ENCODE measurements at regions not wholly inside any gene's neighbourhood (a gene's known extent, or its start where the extent isn't known, plus 50 kb on each side); places are given as distances from the start of the nearest gene placed in this dataset.

DNA sequence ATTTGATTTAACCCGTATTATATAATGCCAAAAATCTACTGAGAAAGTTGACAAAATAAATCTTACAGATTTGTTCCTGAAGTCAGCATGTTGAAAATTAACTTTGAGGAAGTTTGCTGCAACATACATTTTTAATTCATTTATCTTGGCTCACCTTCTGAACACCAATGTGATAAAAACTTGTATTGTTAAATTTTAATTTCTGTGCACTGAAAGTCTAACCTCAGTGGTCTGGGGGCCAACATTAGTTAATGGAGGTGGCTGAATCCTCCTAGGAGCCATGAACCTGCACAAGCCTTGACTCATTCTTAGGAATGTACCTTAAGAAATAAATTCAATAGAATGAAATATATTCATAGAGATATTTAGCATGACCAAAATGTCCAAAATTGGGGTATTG, 95.3 kb downstream of the ADSS2 start:
- no peak for TF ChIP-seq CTCF (IDR thresholded peaks at IDR 0.05)
- TF ChIP-seq EP300 (IDR thresholded peaks at IDR 0.05), result no peak

Data from stomach (tissue), 4 donors.